Endothelial cell (in vitro differentiated cells): ENCODE measurements at regions not wholly inside any gene's neighbourhood (a gene's known extent, or its start where the extent isn't known, plus 50 kb on each side); places are given as distances from the start of the nearest gene placed in this dataset.

Source experiments
- DNase-seq: peaks from one replicate; pipeline ENCODE4 v3.0.0; 2021; ENCODE audit warnings: low spot score
- H3K27ac Mint-ChIP-seq: one replicate; pipeline ENCODE4 v1.8.0; 2021; ENCODE audit warnings: mixed read lengths, inconsistent platforms; ENCODE audit not compliant: unreplicated experiment
- H3K27me3 Mint-ChIP-seq: one replicate; pipeline ENCODE4 v1.8.0; 2021; ENCODE audit warnings: mild to moderate bottlenecking, moderate library complexity, mixed read lengths, inconsistent platforms; ENCODE audit not compliant: unreplicated experiment
- H3K36me3 Mint-ChIP-seq: one replicate; pipeline ENCODE4 v1.8.0; 2021; ENCODE audit warnings: mild to moderate bottlenecking, low read depth, mixed read lengths, inconsistent platforms; ENCODE audit not compliant: unreplicated experiment
- H3K4me1 Mint-ChIP-seq: one replicate; pipeline ENCODE4 v1.8.0; 2021; ENCODE audit warnings: mild to moderate bottlenecking, mixed read lengths, inconsistent platforms; ENCODE audit not compliant: unreplicated experiment
- H3K4me3 Mint-ChIP-seq: one replicate; pipeline ENCODE4 v1.8.0; 2021; ENCODE audit warnings: mild to moderate bottlenecking, mixed read lengths, inconsistent platforms; ENCODE audit not compliant: unreplicated experiment
- H3K9me3 Mint-ChIP-seq: one replicate; pipeline ENCODE4 v1.8.0; 2021; ENCODE audit warnings: mixed read lengths, inconsistent platforms; ENCODE audit not compliant: unreplicated experiment
- TF ChIP-seq, protein P1 (sequence below): fragments of 200-600 bp; sonication (generic); IDR thresholded peaks from one replicate; pipeline ENCODE4 v1.5.0; 2021; ENCODE audit warnings: antibody characterized with exemption; ENCODE audit not compliant: unreplicated experiment

GRCh38 chr11:71178076-71178475, 74.3 kb downstream of the SHANK2 start:
- Mint-ChIP-seq H3K9me3 (peaks cover 11% of the 10 kb centered on the region), H3K4me1 (peaks cover 21% of the 10 kb centered on the region), H3K27me3 (peaks cover 2% of the 10 kb centered on the region), H3K4me3 (no peak overlapping the region), H3K36me3 (no peaks in the 10 kb centered on the region), H3K27ac (no peak overlapping the region)
- TF ChIP-seq, protein P1, sequence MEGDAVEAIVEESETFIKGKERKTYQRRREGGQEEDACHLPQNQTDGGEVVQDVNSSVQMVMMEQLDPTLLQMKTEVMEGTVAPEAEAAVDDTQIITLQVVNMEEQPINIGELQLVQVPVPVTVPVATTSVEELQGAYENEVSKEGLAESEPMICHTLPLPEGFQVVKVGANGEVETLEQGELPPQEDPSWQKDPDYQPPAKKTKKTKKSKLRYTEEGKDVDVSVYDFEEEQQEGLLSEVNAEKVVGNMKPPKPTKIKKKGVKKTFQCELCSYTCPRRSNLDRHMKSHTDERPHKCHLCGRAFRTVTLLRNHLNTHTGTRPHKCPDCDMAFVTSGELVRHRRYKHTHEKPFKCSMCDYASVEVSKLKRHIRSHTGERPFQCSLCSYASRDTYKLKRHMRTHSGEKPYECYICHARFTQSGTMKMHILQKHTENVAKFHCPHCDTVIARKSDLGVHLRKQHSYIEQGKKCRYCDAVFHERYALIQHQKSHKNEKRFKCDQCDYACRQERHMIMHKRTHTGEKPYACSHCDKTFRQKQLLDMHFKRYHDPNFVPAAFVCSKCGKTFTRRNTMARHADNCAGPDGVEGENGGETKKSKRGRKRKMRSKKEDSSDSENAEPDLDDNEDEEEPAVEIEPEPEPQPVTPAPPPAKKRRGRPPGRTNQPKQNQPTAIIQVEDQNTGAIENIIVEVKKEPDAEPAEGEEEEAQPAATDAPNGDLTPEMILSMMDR, result no peak
- DNase-seq, result no peak

GRCh38 chr11:71176812-71177211, 75.6 kb downstream of the SHANK2 start:
- Mint-ChIP-seq H3K9me3 (peaks cover 11% of the 10 kb centered on the region), H3K36me3 (no peaks in the 10 kb centered on the region), H3K4me1 (peaks cover 21% of the 10 kb centered on the region), H3K27me3 (peaks cover 2% of the 10 kb centered on the region), H3K4me3 (no peak overlapping the region), H3K27ac (no peak overlapping the region)
- TF ChIP-seq, protein P1, result no peak
- no peak for DNase-seq

DNA sequence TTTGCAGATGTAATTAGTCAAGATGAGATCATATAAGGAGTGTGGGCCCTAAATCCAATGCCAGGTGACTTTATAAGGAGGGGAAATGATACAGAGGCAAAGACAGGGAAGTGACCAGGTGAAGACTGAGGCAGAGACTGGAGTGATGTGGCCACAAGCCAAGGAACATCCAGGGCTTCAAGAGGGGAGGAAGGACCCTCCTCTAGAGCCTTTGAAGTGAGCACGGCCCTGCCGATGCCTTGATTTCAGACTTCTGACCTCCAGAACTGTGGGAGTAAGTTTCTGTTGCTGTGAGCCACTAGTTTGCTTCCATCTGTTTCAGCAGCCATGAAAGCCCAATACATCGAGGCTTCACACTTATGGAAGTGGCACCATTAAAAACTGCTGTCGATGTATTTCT, 78.7 kb downstream of the SHANK2 start:
- Mint-ChIP-seq H3K36me3 (no peaks in the 10 kb centered on the region), H3K4me3 (no peak overlapping the region), H3K4me1 (peaks cover 3% of the 10 kb centered on the region), H3K9me3 (peaks cover 11% of the 10 kb centered on the region), H3K27me3 (peaks cover 2% of the 10 kb centered on the region), H3K27ac (no peak overlapping the region)
- TF ChIP-seq, protein P1, result no peak
- DNase-seq, result no peak

DNA sequence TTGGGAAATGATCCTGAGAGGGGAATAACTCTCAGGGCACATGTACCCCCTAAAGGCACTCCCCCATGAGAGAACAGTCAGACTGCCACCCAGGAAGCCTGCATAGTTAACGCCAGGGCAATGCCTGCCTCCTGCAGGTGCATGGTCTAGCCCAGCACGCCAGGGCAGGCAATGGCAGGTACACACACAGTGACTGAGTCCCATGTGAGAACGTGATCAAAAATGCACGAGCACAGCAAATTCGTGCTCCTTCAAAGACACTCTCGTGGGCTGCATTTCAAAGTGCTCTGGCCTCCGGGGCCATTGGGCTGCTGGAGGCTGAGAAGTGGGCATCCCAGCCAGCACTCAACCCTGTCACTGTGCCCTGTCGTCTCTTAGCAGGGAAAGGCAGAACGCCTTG, 79.7 kb downstream of the SHANK2 start:
- peaks cover 2% of the 10 kb centered on the region for H3K27me3 Mint-ChIP-seq
- H3K27ac Mint-ChIP-seq, result no peak overlapping the region
- DNase-seq, result no peak
- H3K9me3 Mint-ChIP-seq, result peaks cover 11% of the 10 kb centered on the region
- peaks cover 3% of the 10 kb centered on the region for H3K4me1 Mint-ChIP-seq
- H3K4me3 Mint-ChIP-seq, result no peak overlapping the region
- H3K36me3 Mint-ChIP-seq, result no peaks in the 10 kb centered on the region
- TF ChIP-seq, protein P1, result no peak

DNA sequence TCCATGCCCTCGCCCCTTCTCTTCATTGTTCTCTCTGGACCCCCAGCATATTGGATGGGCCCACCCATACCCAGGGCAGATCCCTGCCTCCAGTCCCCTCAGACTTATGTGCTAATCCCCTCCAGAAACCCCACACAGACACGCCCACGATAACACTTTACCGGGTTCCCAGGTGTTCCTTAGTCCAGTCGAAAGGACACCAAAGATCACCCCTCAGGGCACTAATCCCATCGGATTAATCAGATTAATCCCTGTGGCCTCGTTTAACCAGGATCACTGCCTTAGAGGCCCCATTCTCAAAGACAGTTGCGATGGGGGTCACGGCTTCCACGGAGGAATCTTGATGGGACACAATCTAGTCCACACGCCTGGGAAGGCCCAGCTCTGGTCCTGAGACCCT, 80.8 kb downstream of the SHANK2 start:
- peaks cover 3% of the 10 kb centered on the region for H3K4me1 Mint-ChIP-seq
- peaks cover 3% of the 10 kb centered on the region for H3K9me3 Mint-ChIP-seq
- no peak overlapping the region for H3K27ac Mint-ChIP-seq
- no peak overlapping the region for H3K4me3 Mint-ChIP-seq
- TF ChIP-seq, protein P1, result no peak
- peaks cover 2% of the 10 kb centered on the region for H3K27me3 Mint-ChIP-seq
- no peaks in the 10 kb centered on the region for H3K36me3 Mint-ChIP-seq
- DNase-seq, result no peak
